K562 (cell line): ENCODE measurements at regions not wholly inside any gene's neighbourhood (a gene's known extent, or its start where the extent isn't known, plus 50 kb on each side); places are given as distances from the start of the nearest gene placed in this dataset.

ENCODE experiments used
- CHD4 ChIP-seq: fragments of 200-600 bp; sonication (generic); IDR thresholded peaks from 3 replicates; pipeline ENCODE4 v1.6.1; 2012; ENCODE audit warnings: low read depth, mild to moderate bottlenecking, mixed read lengths, low read length, inconsistent platforms; ENCODE audit not compliant: insufficient read depth, insufficient replicate concordance, poor library complexity, severe bottlenecking
- JUND ChIP-seq, 2 experiments: IDR thresholded peaks; 2 replicates in 1 of 2; 3 replicates in 1 of 2; pipeline ENCODE4 v1.6.1; 2011; ENCODE audit warnings: borderline replicate concordance in 2 of 2, low read depth in 2 of 2, low read length in 2 of 2, improper control_type of control experiment in 1 of 2, missing biosample characterization in 1 of 2, missing genetic modification characterization in 1 of 2, missing genetic modification reagents in 1 of 2
- NCOR1 ChIP-seq: fragments of 450-650 bp; IDR thresholded peaks from 2 replicates; pipeline ENCODE4 v1.6.1; 2016; ENCODE audit warnings: mild to moderate bottlenecking, moderate library complexity
- TF ChIP-seq, protein P1 (sequence below): sonication (generic); formaldehyde crosslinking; IDR thresholded peaks from 2 replicates; pipeline ENCODE4 v1.9.0; 2022; ENCODE audit warnings: mild to moderate bottlenecking, missing genetic modification reagents

DNA sequence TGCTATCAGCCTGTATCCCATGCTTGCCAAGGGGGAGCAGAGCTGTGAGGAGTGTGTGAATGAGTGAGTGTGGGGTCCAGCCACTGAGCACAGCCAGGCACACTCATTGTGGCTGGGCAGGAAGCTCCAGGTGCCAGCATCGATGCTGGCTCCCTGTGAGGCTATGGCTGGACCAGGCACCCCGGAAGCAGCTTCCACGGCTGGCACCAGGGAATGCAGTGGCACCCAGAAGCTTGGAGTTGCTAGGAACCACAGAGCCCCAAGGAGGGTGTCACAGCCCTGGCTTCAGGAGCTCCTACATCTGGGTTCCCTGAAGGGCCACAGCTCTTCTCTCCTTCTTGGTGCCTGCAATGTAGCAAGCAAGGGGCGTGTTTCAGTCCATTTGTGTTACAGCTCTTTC lies 625.9 kb upstream of the RAG2 start:
- no peak for TF ChIP-seq JUND (IDR thresholded peaks at IDR 0.05; ENCODE audit: borderline replicate concordance, low read depth, low read length)
- TF ChIP-seq JUND (tag; IDR thresholded peaks at IDR 0.05; ENCODE audit: borderline replicate concordance, low read depth, low read length) = no peak
- TF ChIP-seq, protein P1, sequence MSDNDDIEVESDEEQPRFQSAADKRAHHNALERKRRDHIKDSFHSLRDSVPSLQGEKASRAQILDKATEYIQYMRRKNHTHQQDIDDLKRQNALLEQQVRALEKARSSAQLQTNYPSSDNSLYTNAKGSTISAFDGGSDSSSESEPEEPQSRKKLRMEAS (CRISPR knock-in tag) = no peak
- no peak for TF ChIP-seq NCOR1
- TF ChIP-seq CHD4 = no peak
